Panc1 (cell line): ENCODE measurements at regions not wholly inside any gene's neighbourhood (a gene's known extent, or its start where the extent isn't known, plus 50 kb on each side); places are given as distances from the start of the nearest gene placed in this dataset.

Experiments used
- POLR2AphosphoS5 ChIP-seq: IDR thresholded peaks from 2 replicates; pipeline ENCODE4 v1.6.1; 2012; ENCODE audit warnings: mild to moderate bottlenecking, low read depth, low read length, moderate library complexity
- SIN3A ChIP-seq: IDR thresholded peaks from 2 replicates; pipeline ENCODE4 v1.6.1; 2012; ENCODE audit warnings: low read depth, mild to moderate bottlenecking, low read length, moderate library complexity, borderline replicate concordance; ENCODE audit not compliant: insufficient read depth
- TCF7L2 ChIP-seq: IDR thresholded peaks from 2 replicates; pipeline ENCODE4 v1.6.1; 2011; ENCODE audit warnings: mild to moderate bottlenecking, low read depth, low read length, inconsistent platforms
- TF ChIP-seq, protein P1 (sequence below): fragments of 450-650 bp; IDR thresholded peaks from 2 replicates; pipeline ENCODE4 v1.5.1; 2017; ENCODE audit warnings: mild to moderate bottlenecking
- TF ChIP-seq, protein P2 (sequence below), 2 experiments: IDR thresholded peaks; 2 replicates each; pipeline ENCODE4 v1.6.1; 2011 to 2012; ENCODE audit warnings: low read depth in 2 of 2, control low read depth in 1 of 2, low read length in 1 of 2, mild to moderate bottlenecking in 1 of 2, moderate library complexity in 1 of 2; ENCODE audit not compliant: insufficient read depth in 1 of 2

DNA sequence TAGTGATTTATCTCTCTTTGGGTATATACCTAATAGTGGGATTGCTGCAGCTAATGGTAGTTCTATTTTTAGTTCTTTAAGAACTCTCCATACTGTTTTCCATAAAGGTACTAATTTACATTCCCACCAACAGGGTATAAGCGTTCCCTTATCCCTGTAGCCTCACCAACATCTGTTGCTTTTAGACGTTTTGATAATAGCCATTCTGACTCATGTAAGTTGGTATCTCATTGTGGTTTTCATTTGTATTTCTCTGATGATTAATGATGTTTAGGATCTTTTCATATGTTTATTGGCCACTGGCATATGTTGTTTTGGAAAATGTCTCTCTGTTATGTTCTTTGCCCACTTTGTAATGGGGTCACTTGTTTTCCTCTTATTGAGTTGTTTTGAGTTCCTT is 88.5 kb upstream of the ZNF267 start:
- TF ChIP-seq POLR2AphosphoS5, result no peak
- TF ChIP-seq, protein P1, sequence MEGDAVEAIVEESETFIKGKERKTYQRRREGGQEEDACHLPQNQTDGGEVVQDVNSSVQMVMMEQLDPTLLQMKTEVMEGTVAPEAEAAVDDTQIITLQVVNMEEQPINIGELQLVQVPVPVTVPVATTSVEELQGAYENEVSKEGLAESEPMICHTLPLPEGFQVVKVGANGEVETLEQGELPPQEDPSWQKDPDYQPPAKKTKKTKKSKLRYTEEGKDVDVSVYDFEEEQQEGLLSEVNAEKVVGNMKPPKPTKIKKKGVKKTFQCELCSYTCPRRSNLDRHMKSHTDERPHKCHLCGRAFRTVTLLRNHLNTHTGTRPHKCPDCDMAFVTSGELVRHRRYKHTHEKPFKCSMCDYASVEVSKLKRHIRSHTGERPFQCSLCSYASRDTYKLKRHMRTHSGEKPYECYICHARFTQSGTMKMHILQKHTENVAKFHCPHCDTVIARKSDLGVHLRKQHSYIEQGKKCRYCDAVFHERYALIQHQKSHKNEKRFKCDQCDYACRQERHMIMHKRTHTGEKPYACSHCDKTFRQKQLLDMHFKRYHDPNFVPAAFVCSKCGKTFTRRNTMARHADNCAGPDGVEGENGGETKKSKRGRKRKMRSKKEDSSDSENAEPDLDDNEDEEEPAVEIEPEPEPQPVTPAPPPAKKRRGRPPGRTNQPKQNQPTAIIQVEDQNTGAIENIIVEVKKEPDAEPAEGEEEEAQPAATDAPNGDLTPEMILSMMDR, result no peak
- TF ChIP-seq, protein P2, sequence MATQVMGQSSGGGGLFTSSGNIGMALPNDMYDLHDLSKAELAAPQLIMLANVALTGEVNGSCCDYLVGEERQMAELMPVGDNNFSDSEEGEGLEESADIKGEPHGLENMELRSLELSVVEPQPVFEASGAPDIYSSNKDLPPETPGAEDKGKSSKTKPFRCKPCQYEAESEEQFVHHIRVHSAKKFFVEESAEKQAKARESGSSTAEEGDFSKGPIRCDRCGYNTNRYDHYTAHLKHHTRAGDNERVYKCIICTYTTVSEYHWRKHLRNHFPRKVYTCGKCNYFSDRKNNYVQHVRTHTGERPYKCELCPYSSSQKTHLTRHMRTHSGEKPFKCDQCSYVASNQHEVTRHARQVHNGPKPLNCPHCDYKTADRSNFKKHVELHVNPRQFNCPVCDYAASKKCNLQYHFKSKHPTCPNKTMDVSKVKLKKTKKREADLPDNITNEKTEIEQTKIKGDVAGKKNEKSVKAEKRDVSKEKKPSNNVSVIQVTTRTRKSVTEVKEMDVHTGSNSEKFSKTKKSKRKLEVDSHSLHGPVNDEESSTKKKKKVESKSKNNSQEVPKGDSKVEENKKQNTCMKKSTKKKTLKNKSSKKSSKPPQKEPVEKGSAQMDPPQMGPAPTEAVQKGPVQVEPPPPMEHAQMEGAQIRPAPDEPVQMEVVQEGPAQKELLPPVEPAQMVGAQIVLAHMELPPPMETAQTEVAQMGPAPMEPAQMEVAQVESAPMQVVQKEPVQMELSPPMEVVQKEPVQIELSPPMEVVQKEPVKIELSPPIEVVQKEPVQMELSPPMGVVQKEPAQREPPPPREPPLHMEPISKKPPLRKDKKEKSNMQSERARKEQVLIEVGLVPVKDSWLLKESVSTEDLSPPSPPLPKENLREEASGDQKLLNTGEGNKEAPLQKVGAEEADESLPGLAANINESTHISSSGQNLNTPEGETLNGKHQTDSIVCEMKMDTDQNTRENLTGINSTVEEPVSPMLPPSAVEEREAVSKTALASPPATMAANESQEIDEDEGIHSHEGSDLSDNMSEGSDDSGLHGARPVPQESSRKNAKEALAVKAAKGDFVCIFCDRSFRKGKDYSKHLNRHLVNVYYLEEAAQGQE (IDR thresholded peaks at IDR 0.05; ENCODE audit: insufficient read depth in 1 of 2, low read depth in 2 of 2, low read length in 1 of 2), result no peak
- no peak for TF ChIP-seq TCF7L2
- no peak for TF ChIP-seq SIN3A
